Body of pancreas (tissue), 4 donors: ENCODE measurements at regions not wholly inside any gene's neighbourhood (a gene's known extent, or its start where the extent isn't known, plus 50 kb on each side); places are given as distances from the start of the nearest gene placed in this dataset.

ENCODE experiments used
- POLR2A ChIP-seq, 3 donors: fragments of 450-650 bp; IDR thresholded peaks; one replicate each; pipeline ENCODE4 v1.6.1; 2016; ENCODE audit warnings: antibody characterized with exemption in 3 of 3, mild to moderate bottlenecking in 2 of 3
- TF ChIP-seq, protein P1 (sequence below), 7 experiments: fragments of 450-650 bp in 4 of 7; fragments of 200-600 bp in 3 of 7; sonication (generic) in 3 of 7; IDR thresholded peaks; one replicate each; pipeline ENCODE4 v1.5.1; 2016 to 2019; ENCODE audit warnings: antibody characterized with exemption in 7 of 7

DNA sequence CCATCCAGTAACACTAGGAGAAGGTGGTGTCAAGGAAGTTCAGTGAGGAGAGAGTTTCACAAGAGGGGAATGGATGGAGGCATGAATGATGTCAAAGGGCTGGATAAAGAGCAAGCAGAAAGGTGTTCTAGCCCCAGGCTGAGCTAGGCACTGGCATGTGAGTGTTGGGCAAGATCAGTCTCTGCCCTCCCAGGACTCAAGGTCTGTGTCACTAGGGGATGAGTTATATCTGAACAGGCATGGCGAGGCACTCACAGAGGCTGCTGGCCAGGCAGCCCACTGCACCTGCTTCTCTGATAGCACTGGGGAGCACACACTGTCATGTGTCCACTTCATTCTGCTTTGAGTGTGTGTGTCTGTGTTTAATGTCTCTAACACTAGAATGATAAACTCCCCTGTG is 903.8 kb downstream of the BCL11B start:
- TF ChIP-seq, protein P1, sequence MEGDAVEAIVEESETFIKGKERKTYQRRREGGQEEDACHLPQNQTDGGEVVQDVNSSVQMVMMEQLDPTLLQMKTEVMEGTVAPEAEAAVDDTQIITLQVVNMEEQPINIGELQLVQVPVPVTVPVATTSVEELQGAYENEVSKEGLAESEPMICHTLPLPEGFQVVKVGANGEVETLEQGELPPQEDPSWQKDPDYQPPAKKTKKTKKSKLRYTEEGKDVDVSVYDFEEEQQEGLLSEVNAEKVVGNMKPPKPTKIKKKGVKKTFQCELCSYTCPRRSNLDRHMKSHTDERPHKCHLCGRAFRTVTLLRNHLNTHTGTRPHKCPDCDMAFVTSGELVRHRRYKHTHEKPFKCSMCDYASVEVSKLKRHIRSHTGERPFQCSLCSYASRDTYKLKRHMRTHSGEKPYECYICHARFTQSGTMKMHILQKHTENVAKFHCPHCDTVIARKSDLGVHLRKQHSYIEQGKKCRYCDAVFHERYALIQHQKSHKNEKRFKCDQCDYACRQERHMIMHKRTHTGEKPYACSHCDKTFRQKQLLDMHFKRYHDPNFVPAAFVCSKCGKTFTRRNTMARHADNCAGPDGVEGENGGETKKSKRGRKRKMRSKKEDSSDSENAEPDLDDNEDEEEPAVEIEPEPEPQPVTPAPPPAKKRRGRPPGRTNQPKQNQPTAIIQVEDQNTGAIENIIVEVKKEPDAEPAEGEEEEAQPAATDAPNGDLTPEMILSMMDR (IDR thresholded peaks at IDR 0.05) = no peak
- TF ChIP-seq POLR2A (IDR thresholded peaks at IDR 0.05) = no peak
